Esophagus squamous epithelium (tissue), 4 donors: ENCODE measurements at regions not wholly inside any gene's neighbourhood (a gene's known extent, or its start where the extent isn't known, plus 50 kb on each side); places are given as distances from the start of the nearest gene placed in this dataset.

Experiments
- CTCF ChIP-seq, 6 experiments: fragments of 450-650 bp in 4 of 6; fragments of 200-600 bp in 2 of 6; sonication (generic) in 2 of 6; IDR thresholded peaks; one replicate each; pipeline ENCODE4 v1.5.1; 2016 to 2019; ENCODE audit warnings: antibody characterized with exemption in 6 of 6, mild to moderate bottlenecking in 4 of 6, moderate library complexity in 4 of 6
- POLR2A ChIP-seq, 4 donors: fragments of 450-650 bp; IDR thresholded peaks; one replicate each; pipeline ENCODE4 v1.6.1; 2017; ENCODE audit warnings: antibody characterized with exemption in 4 of 4, mild to moderate bottlenecking in 4 of 4, moderate library complexity in 3 of 4

- TF ChIP-seq CTCF (IDR thresholded peaks at IDR 0.05) = no peak
- no peak for TF ChIP-seq POLR2A (IDR thresholded peaks at IDR 0.05)
Measured at GRCh38 chr17:36752096-36752888, 150.9 kb downstream of the MRM1 start.
